SU-DHL-6 (cell line): ENCODE measurements at regions not wholly inside any gene's neighbourhood (a gene's known extent, or its start where the extent isn't known, plus 50 kb on each side); places are given as distances from the start of the nearest gene placed in this dataset.

Experiments used
- H2AFZ ChIP-seq: fragments of 200-600 bp; sonication (generic); 2 replicates; pipeline ENCODE4 v1.6.1; 2014; ENCODE audit warnings: low read depth, mild to moderate bottlenecking, moderate library complexity, mixed read lengths, antibody characterized with exemption, low read length; ENCODE audit not compliant: severe bottlenecking
- H3F3A ChIP-seq: fragments of 200-600 bp; shearing (Covaris generic); 2 replicates; pipeline ENCODE4 v1.6.0; 2016; ENCODE audit warnings: antibody characterized with exemption, mild to moderate bottlenecking; ENCODE audit not compliant: insufficient read depth
- H3K27ac ChIP-seq: fragments of 200-600 bp; sonication (generic); 2 replicates; pipeline ENCODE4 v1.5.1; 2016; ENCODE audit warnings: low read depth, mild to moderate bottlenecking, low read length, moderate library complexity, mixed read lengths
- H3K27me3 ChIP-seq: fragments of 200-600 bp; sonication (generic), shearing (Covaris generic); 2 replicates; pipeline ENCODE4 v1.6.0; 2014; ENCODE audit warnings: mild to moderate bottlenecking, low read length
- H3K36me3 ChIP-seq: fragments of 200-600 bp; sonication (generic); 2 replicates; pipeline ENCODE4 v1.6.1; 2014; ENCODE audit warnings: mild to moderate bottlenecking, low read length, mixed read lengths
- H3K4me2 ChIP-seq: fragments of 300-600, 200-600 bp; shearing (Covaris generic), sonication (generic); 2 replicates; pipeline ENCODE4 v1.6.0; 2014; ENCODE audit warnings: low read length, low read depth, mild to moderate bottlenecking; ENCODE audit not compliant: poor library complexity, severe bottlenecking
- H3K4me3 ChIP-seq: fragments of 200-600 bp; sonication (generic); 2 replicates; pipeline ENCODE4 v1.5.1; 2014; ENCODE audit warnings: antibody characterized with exemption, low read length, mild to moderate bottlenecking, mixed read lengths; ENCODE audit not compliant: insufficient read depth, poor library complexity, severe bottlenecking
- H3K79me2 ChIP-seq: fragments of 200-600 bp; sonication (generic); 2 replicates; pipeline ENCODE4 v1.6.1; 2014; ENCODE audit warnings: mild to moderate bottlenecking, low read length, moderate library complexity; ENCODE audit not compliant: insufficient read depth
- H3K9ac ChIP-seq: fragments of 200-600 bp; sonication (generic); 2 replicates; pipeline ENCODE4 v1.7.0; 2014; ENCODE audit warnings: mild to moderate bottlenecking, low read length
- H3K9me2 ChIP-seq: fragments of 200-600 bp; sonication (generic); replicated peaks from 2 replicates; pipeline ENCODE4 v1.6.1; 2014; ENCODE audit warnings: low read length; ENCODE audit not compliant: insufficient read depth
- H3K9me3 ChIP-seq: fragments of 200-600 bp; sonication (generic); 2 replicates; pipeline ENCODE4 v1.6.1; 2014; ENCODE audit warnings: low read length, mixed read lengths; ENCODE audit not compliant: insufficient read depth
- H4K20me1 ChIP-seq: fragments of 200-600 bp; sonication (generic); 2 replicates; pipeline ENCODE4 v1.6.1; 2014; ENCODE audit warnings: low read depth, mild to moderate bottlenecking, antibody characterized with exemption, low read length, moderate library complexity, mixed read lengths
- CTCF ChIP-seq: fragments of 200-600 bp; sonication (generic); IDR thresholded peaks from one replicate; pipeline ENCODE4 v1.5.1; 2017; ENCODE audit warnings: antibody characterized with exemption, mild to moderate bottlenecking, low read length, moderate library complexity; ENCODE audit not compliant: insufficient read depth, poor library complexity, severe bottlenecking
- EZH2phosphoT487 ChIP-seq: fragments of 200-600 bp; sonication (generic), shearing (Covaris generic); conservative IDR thresholded peaks from 2 replicates; pipeline ENCODE4 v1.6.1; 2018; ENCODE audit warnings: mild to moderate bottlenecking, antibody characterized with exemption, low read length, moderate library complexity, mixed read lengths

GRCh38 chr5:159639590-159639989 lies 276.7 kb upstream of the ADRA1B start:
- H2AFZ ChIP-seq = no peak overlapping the region
- no peaks in the 10 kb centered on the region for H4K20me1 ChIP-seq
- no peaks in the 10 kb centered on the region for H3K27me3 ChIP-seq
- no peak overlapping the region for H3K4me2 ChIP-seq
- no peaks in the 10 kb centered on the region for H3K79me2 ChIP-seq
- no peaks in the 10 kb centered on the region for H3K36me3 ChIP-seq
- H3K9me2 ChIP-seq = no peaks in the 10 kb centered on the region
- no peak overlapping the region for H3K4me3 ChIP-seq
- no peaks in the 10 kb centered on the region for H3F3A ChIP-seq
- no peaks in the 10 kb centered on the region for H3K9me3 ChIP-seq
- no peak overlapping the region for H3K9ac ChIP-seq
- no peak for TF ChIP-seq CTCF
- TF ChIP-seq EZH2phosphoT487 = no peak
- no peak overlapping the region for H3K27ac ChIP-seq

- Histone ChIP-seq H2AFZ (no peak overlapping the region), H3K27ac (no peak overlapping the region), H3K9ac (no peak overlapping the region), H3F3A (no peaks in the 10 kb centered on the region), H3K4me3 (no peak overlapping the region), H4K20me1 (no peaks in the 10 kb centered on the region), H3K27me3 (no peaks in the 10 kb centered on the region), H3K36me3 (no peaks in the 10 kb centered on the region), H3K4me2 (no peak overlapping the region), H3K79me2 (no peaks in the 10 kb centered on the region), H3K9me2 (no peaks in the 10 kb centered on the region), H3K9me3 (no peaks in the 10 kb centered on the region)
- TF ChIP-seq CTCF = no peak
- TF ChIP-seq EZH2phosphoT487 = no peak
These were observed 275.8 kb upstream of the ADRA1B start for GRCh38 chr5:159640446-159640845.

- Histone ChIP-seq H3K9me3 (no peaks in the 10 kb centered on the region), H3K27ac (no peak overlapping the region), H3K9me2 (no peaks in the 10 kb centered on the region), H3K9ac (no peak overlapping the region), H2AFZ (no peak overlapping the region), H3K79me2 (no peaks in the 10 kb centered on the region), H3K27me3 (no peaks in the 10 kb centered on the region), H4K20me1 (no peaks in the 10 kb centered on the region), H3K36me3 (no peaks in the 10 kb centered on the region), H3K4me2 (no peak overlapping the region), H3K4me3 (no peak overlapping the region), H3F3A (no peaks in the 10 kb centered on the region)
- no peak for TF ChIP-seq CTCF
- no peak for TF ChIP-seq EZH2phosphoT487
These were observed 275.4 kb upstream of the ADRA1B start for GRCh38 chr5:159640921-159641320.
